Vagina (tissue), 2 donors: ENCODE measurements at regions not wholly inside any gene's neighbourhood (a gene's known extent, or its start where the extent isn't known, plus 50 kb on each side); places are given as distances from the start of the nearest gene placed in this dataset.

Source experiments
- DNase-seq, 2 donors: peaks; one replicate each; pipeline ENCODE4 v3.0.0-alpha.2; 2017; ENCODE audit errors: extremely low spot score in 2 of 2
- H3K27ac ChIP-seq: fragments of 200-600 bp; sonication (generic); one replicate; pipeline ENCODE4 v1.5.1; 2019
- H3K27me3 ChIP-seq: fragments of 200-600 bp; sonication (generic); one replicate; pipeline ENCODE4 v1.5.1; 2019
- H3K36me3 ChIP-seq, 2 donors: fragments of 200-600 bp; sonication (generic); one replicate each; pipeline ENCODE4 v1.5.1; 2017 to 2019
- H3K4me1 ChIP-seq: fragments of 200-600 bp; sonication (generic); one replicate; pipeline ENCODE4 v1.5.1; 2019
- H3K4me3 ChIP-seq, 2 donors: fragments of 200-600 bp; sonication (generic); 1 replicate in 1 of 2; 2 replicates in 1 of 2; pipeline ENCODE4 v1.5.1; 2016 to 2019
- H3K9me3 ChIP-seq: fragments of 200-600 bp; sonication (generic); one replicate; pipeline ENCODE4 v1.5.1; 2019
- CTCF ChIP-seq, 3 experiments: fragments of 450-650 bp in 2 of 3; fragments of 200-600 bp in 1 of 3; sonication (generic) in 1 of 3; IDR thresholded peaks; one replicate each; pipeline ENCODE4 v1.5.1; 2017 to 2019; ENCODE audit warnings: antibody characterized with exemption in 3 of 3, mild to moderate bottlenecking in 2 of 3, moderate library complexity in 2 of 3
- POLR2A ChIP-seq, 2 donors: fragments of 450-650 bp; IDR thresholded peaks; one replicate each; pipeline ENCODE4 v1.6.1; 2017; ENCODE audit warnings: antibody characterized with exemption in 2 of 2, mild to moderate bottlenecking in 2 of 2, moderate library complexity in 2 of 2
- POLR2AphosphoS5 ChIP-seq, 2 donors: sonication (generic); formaldehyde crosslinking; IDR thresholded peaks; one replicate each; pipeline ENCODE4 v1.9.0; 2017; ENCODE audit warnings: antibody characterized with exemption in 2 of 2, mild to moderate bottlenecking in 2 of 2, low read depth in 1 of 2; ENCODE audit not compliant: insufficient read depth in 1 of 2
- intact Hi-C: fragments of 100-400 bp; cut with DNase I; formaldehyde crosslinking; loops from one replicate; pipeline ENCODE4 v1.15.1; 2023

- DNase-seq = no peak
- H3K4me1 ChIP-seq = no peaks in the 10 kb centered on the region
- TF ChIP-seq POLR2AphosphoS5 (IDR thresholded peaks at IDR 0.05; ENCODE audit: insufficient read depth in 1 of 2, low read depth in 1 of 2) (no peak), CTCF (IDR thresholded peaks at IDR 0.05) (no peak), POLR2A (IDR thresholded peaks at IDR 0.05) (no peak)
- intact Hi-C loops = no loop called here
- H3K27me3 ChIP-seq = no peaks in the 10 kb centered on the region
- H3K4me3 ChIP-seq = no peak overlapping the region
- H3K27ac ChIP-seq = no peak overlapping the region
- H3K36me3 ChIP-seq = no peaks in the 10 kb centered on the region
- no peaks in the 10 kb centered on the region for H3K9me3 ChIP-seq
These were observed 330.5 kb downstream of the AACS start for GRCh38 chr12:125395583-125396215.

- Histone ChIP-seq H3K27ac (no peak overlapping the region), H3K9me3 (peaks cover 6% of the 10 kb centered on the region), H3K4me1 (no peaks in the 10 kb centered on the region), H3K4me3 (no peak overlapping the region), H3K27me3 (no peaks in the 10 kb centered on the region), H3K36me3 (no peaks in the 10 kb centered on the region)
- TF ChIP-seq POLR2AphosphoS5 (IDR thresholded peaks at IDR 0.05; ENCODE audit: insufficient read depth in 1 of 2, low read depth in 1 of 2) (no peak), POLR2A (IDR thresholded peaks at IDR 0.05) (no peak), CTCF (IDR thresholded peaks at IDR 0.05) (no peak)
- DNase-seq = no peak
- intact Hi-C loops = no loop called here
These were observed 334.3 kb downstream of the AACS start for GRCh38 chr12:125399489-125399888.

- H3K27ac ChIP-seq = no peak overlapping the region
- H3K36me3 ChIP-seq = no peaks in the 10 kb centered on the region
- no peak overlapping the region for H3K4me3 ChIP-seq
- H3K9me3 ChIP-seq = peaks cover 6% of the 10 kb centered on the region
- no peaks in the 10 kb centered on the region for H3K27me3 ChIP-seq
- TF ChIP-seq POLR2AphosphoS5 (IDR thresholded peaks at IDR 0.05; ENCODE audit: insufficient read depth in 1 of 2, low read depth in 1 of 2) (no peak), POLR2A (IDR thresholded peaks at IDR 0.05) (no peak), CTCF (IDR thresholded peaks at IDR 0.05) (no peak)
- intact Hi-C loops = no loop called here
- no peak for DNase-seq
- no peaks in the 10 kb centered on the region for H3K4me1 ChIP-seq
These were observed 337.9 kb downstream of the AACS start for GRCh38 chr12:125402874-125403789.

GRCh38 chr12:125403843-125404242 lies 338.6 kb downstream of the AACS start:
- TF ChIP-seq POLR2AphosphoS5 (IDR thresholded peaks at IDR 0.05; ENCODE audit: insufficient read depth in 1 of 2, low read depth in 1 of 2) = no peak
- no peak for TF ChIP-seq CTCF (IDR thresholded peaks at IDR 0.05)
- TF ChIP-seq POLR2A (IDR thresholded peaks at IDR 0.05) = no peak
- no peaks in the 10 kb centered on the region for H3K27me3 ChIP-seq
- intact Hi-C loops = no loop called here

GRCh38 chr12:125406131-125406530 lies 340.9 kb downstream of the AACS start:
- Histone ChIP-seq H3K27ac (no peak overlapping the region), H3K9me3 (peaks cover 6% of the 10 kb centered on the region), H3K36me3 (no peaks in the 10 kb centered on the region), H3K27me3 (no peaks in the 10 kb centered on the region), H3K4me1 (no peaks in the 10 kb centered on the region), H3K4me3 (no peak overlapping the region)
- intact Hi-C loops = no loop called here
- DNase-seq = no peak
- no peak for TF ChIP-seq CTCF (IDR thresholded peaks at IDR 0.05)
- TF ChIP-seq POLR2AphosphoS5 (IDR thresholded peaks at IDR 0.05; ENCODE audit: insufficient read depth in 1 of 2, low read depth in 1 of 2) = no peak
- no peak for TF ChIP-seq POLR2A (IDR thresholded peaks at IDR 0.05)

More at GRCh38 chr12:125403843-125404242, 338.6 kb downstream of the AACS start:
- no peaks in the 10 kb centered on the region for H3K36me3 ChIP-seq
- no peak for DNase-seq
- H3K9me3 ChIP-seq = peaks cover 6% of the 10 kb centered on the region
- no peaks in the 10 kb centered on the region for H3K4me1 ChIP-seq
- H3K4me3 ChIP-seq = no peak overlapping the region
- no peak overlapping the region for H3K27ac ChIP-seq
